GM06990 (cell line): ENCODE measurements at regions not wholly inside any gene's neighbourhood (a gene's known extent, or its start where the extent isn't known, plus 50 kb on each side); places are given as distances from the start of the nearest gene placed in this dataset.

Experiments
- DNase-seq: peaks from one replicate; pipeline ENCODE4 v3.0.0-alpha.2; 2011; ENCODE audit not compliant: insufficient read length; ENCODE audit errors: extremely low read depth
- H3K27me3 ChIP-seq: replicated peaks from 2 replicates; pipeline ENCODE4 v1.6.0; 2011; ENCODE audit warnings: low read length; ENCODE audit not compliant: control insufficient read depth, insufficient read depth
- H3K36me3 ChIP-seq: 2 replicates; pipeline ENCODE4 v1.5.1; 2011; ENCODE audit warnings: low read length; ENCODE audit not compliant: control insufficient read depth, insufficient read depth
- H3K4me3 ChIP-seq: replicated peaks from 2 replicates; pipeline ENCODE4 v1.5.1; 2011; ENCODE audit warnings: low read depth, mild to moderate bottlenecking, control low read depth, low read length
- CTCF ChIP-seq: IDR thresholded peaks from 2 replicates; pipeline ENCODE4 v1.5.1; 2011; ENCODE audit warnings: low read length, control low read depth, mild to moderate bottlenecking, inconsistent platforms; ENCODE audit not compliant: insufficient read depth, poor library complexity, severe bottlenecking

DNA sequence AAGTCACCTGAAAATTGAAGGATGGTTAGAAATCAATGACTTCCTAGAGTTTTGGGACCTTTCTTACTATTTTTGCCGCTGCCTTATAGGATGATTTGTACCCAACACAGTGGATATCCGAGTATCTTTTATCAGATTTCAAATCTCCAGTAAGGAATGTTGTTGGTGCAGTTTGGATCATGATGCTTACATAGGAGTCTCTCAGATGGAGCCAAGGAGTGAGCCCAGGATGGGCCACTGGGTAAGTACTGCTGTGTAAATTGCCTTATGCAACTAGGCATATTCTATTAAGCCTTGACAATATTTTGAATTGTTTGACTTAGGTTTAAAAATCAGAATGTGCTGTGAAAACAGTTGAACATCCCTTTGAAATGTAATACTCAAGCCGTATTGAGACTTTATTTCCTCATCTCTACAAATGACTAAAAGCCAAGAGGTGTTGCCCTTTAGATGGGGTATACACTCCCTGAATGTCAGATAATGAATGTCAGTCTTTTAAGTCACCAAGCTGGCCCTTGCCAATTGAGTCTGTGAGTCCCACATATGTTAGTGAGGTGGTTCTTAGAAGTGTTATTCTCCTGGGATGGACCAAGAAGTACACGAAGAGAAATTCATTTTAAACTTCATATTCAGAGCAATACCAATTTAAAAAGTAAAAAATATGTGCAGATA, 271.8 kb upstream of the CTNND2 start:
- no peak for DNase-seq
- no peaks in the 10 kb centered on the region for H3K27me3 ChIP-seq

DNA sequence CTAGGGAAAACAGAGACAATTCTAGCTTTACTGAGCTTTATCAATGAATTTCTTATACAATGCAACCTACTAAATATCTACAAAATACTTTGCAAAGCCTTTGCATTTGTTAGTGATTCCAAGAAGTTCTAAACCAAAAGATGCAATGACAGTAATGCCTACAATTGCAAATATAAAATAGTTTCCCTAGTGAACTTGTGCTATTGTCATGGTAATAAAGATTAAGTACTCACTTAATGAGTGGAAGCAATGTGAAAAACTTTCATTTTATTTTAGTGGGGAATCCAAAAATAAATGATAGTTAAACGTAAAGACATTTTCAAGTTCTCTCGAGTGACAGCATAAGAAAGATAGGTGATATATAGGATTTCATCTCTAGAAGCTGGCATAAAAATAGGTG, 270.5 kb upstream of the CTNND2 start:
- Histone ChIP-seq H3K36me3 (no peaks in the 10 kb centered on the region), H3K27me3 (no peaks in the 10 kb centered on the region), H3K4me3 (no peak overlapping the region)
- DNase-seq = no peak
- no peak for TF ChIP-seq CTCF

More for the DNA sequence above, 271.8 kb upstream of the CTNND2 start:
- TF ChIP-seq CTCF = no peak
- Histone ChIP-seq H3K4me3 (no peak overlapping the region), H3K36me3 (no peaks in the 10 kb centered on the region)

DNA sequence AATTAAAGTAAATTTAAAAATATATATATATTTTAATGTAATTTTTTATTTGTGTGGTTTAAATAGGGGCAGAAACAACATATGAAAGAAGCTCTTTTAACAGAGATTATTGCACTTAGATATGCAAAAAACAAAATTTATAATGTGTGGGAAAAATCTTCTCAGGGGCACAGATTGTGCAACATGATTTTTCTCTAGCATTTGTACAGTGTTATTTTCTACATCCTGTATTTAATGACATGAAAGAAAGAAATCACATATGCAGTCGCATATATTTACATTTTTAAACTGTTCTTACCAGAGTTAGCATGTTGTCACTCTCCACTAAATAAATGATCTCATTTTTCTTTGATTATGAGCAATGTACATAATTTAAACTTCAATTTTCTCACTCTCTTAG, 265.3 kb upstream of the CTNND2 start:
- H3K36me3 ChIP-seq = no peaks in the 10 kb centered on the region
- TF ChIP-seq CTCF = no peak
- no peak overlapping the region for H3K4me3 ChIP-seq
- DNase-seq = no peak
- H3K27me3 ChIP-seq = no peaks in the 10 kb centered on the region

- no peak overlapping the region for H3K4me3 ChIP-seq
- no peak for TF ChIP-seq CTCF
- H3K36me3 ChIP-seq = no peaks in the 10 kb centered on the region
- no peak for DNase-seq
- no peaks in the 10 kb centered on the region for H3K27me3 ChIP-seq
Measured at GRCh38 chr5:12162863-12163262, 258.6 kb upstream of the CTNND2 start.

GRCh38 chr5:12147513-12147912, 243.3 kb upstream of the CTNND2 start:
- DNase-seq = no peak
- TF ChIP-seq CTCF = no peak
- Histone ChIP-seq H3K4me3 (no peak overlapping the region), H3K36me3 (no peaks in the 10 kb centered on the region), H3K27me3 (no peaks in the 10 kb centered on the region)

DNA sequence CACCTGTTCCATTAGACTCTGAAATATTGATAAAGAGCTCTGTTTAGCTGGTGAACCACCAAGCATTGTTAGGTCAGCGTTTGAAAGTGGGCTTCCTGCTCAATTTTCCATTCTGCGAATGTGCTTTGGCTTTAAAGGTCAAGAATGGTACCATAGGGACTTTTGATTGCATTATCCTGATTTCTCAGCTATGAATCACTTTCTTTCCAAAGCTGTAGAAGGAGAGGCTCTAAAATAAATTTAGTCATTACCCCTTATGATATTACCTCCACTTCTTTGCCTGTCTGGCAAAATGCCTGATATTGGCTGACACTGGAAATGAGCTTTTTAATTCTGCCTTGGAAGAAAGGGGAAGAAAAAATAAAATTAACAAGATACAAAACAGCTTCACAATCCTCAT, 237.2 kb upstream of the CTNND2 start:
- no peak for DNase-seq
- H3K27me3 ChIP-seq = no peaks in the 10 kb centered on the region
- no peak overlapping the region for H3K4me3 ChIP-seq
- H3K36me3 ChIP-seq = no peaks in the 10 kb centered on the region
- TF ChIP-seq CTCF = no peak
